ENCODE measurements at regions not wholly inside any gene's neighbourhood (a gene's known extent, or its start where the extent isn't known, plus 50 kb on each side); places are given as distances from the start of the nearest gene placed in this dataset.

DNA sequence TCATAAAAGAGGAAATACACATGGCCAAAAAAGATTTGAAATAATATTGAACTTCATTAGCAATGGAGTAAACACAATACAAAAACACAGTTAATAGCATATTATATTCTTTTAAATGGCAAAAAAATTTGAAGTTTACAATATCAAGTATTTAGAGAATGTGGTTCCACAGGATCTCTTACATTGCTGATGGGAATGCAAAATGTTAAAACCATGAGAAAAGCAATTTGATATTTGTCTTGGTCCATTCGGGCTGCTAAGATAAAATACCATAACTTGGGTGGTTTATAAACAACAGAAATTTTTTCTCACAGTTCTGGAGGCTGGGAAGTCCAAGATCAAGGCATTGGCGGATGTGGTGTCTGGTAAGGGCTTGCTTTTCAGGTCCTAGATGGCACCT is 154.0 kb upstream of the PLN start:
- H3K4me1 ChIP-seq (ENCODE audit: control insufficient read depth, insufficient read depth, low read length) = no peaks in the 10 kb centered on the region
- DNase-seq (ENCODE audit: low read depth, low spot score) = no peak
- no peak overlapping the region for H3K4me3 ChIP-seq (ENCODE audit: low read length)
- no peaks in the 10 kb centered on the region for H3K36me3 ChIP-seq (ENCODE audit: control insufficient read depth, insufficient read depth, low read length)
- no CpG with 5 or more reads among the region's 2 CpGs for WGBS (ENCODE audit: insufficient coverage, insufficient read length)
- no peak overlapping the region for H3K27ac ChIP-seq (ENCODE audit: low read length)
- H3K9me3 ChIP-seq (ENCODE audit: control insufficient read depth, insufficient read depth, low read length) = no peaks in the 10 kb centered on the region
- no peaks in the 10 kb centered on the region for H3K27me3 ChIP-seq (ENCODE audit: control insufficient read depth, insufficient read depth, low read length)

DNA sequence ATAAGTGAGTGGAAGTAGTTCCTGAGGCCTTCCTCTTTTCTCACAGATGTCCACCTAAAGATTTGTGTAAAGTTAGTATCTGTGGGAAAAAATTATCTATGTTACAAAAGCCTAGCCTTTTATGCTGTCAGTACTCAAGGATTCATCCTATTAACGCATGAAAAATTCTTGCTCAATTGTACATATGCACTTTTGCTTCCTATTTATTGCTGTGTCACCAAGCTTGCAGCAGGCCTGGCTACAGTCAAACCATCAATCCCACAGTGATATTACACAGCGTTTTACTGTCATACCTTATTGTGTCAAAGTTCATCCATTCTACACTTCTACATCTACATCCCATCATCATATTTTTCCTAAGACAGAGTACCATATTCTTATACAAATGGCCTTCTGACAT is 151.1 kb upstream of the PLN start:
- WGBS (ENCODE audit: insufficient coverage, insufficient read length) = no CpG with 5 or more reads among the region's 2 CpGs
- no peaks in the 10 kb centered on the region for H3K36me3 ChIP-seq (ENCODE audit: control insufficient read depth, insufficient read depth, low read length)
- no peaks in the 10 kb centered on the region for H3K27me3 ChIP-seq (ENCODE audit: control insufficient read depth, insufficient read depth, low read length)

DNA sequence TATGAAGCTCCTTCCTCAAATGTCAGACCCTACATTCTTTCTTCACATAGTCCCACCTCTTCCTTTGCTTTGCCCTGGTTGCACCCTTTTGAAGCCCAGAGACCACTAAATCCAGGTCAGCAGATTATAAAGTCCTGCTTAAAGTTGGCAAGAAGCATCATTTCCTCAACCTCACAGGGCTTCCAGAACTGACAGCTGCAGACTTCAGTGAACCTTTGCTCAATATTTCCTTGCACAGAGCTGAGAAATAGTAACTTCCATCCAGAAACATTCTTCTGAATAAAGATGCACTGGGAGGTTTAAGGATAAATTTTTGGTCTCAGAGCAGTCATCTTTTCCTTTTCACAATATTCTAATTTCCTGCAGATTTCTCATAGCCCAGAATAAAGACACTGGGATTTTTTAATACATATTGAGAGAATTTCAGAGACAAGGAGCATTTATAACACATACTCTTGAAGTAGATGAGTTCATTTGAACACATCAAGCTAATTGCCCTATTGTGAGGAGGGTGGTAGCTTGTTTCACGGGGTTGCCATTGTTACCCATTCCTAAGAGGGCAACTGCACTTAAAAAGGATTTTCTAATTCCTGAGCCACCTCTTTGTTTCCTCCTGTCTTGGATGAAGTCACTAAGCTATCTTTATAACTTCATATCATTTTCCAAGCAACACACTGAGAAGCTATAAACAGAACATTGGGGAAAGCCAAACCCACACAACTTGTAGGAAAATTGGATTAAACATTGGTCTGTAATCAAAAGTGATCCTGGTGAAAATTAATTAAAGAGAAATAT is 150.2 kb upstream of the PLN start:
- no CpG with 5 or more reads among the region's 1 CpG for WGBS (ENCODE audit: insufficient coverage, insufficient read length)
- Histone ChIP-seq H3K4me1 (ENCODE audit: control insufficient read depth, insufficient read depth, low read length) (no peaks in the 10 kb centered on the region), H3K9me3 (ENCODE audit: control insufficient read depth, insufficient read depth, low read length) (no peaks in the 10 kb centered on the region), H3K4me3 (ENCODE audit: low read length) (no peak overlapping the region), H3K27me3 (ENCODE audit: control insufficient read depth, insufficient read depth, low read length) (no peaks in the 10 kb centered on the region), H3K27ac (ENCODE audit: low read length) (no peak overlapping the region), H3K36me3 (ENCODE audit: control insufficient read depth, insufficient read depth, low read length) (no peaks in the 10 kb centered on the region)
- no peak for DNase-seq (ENCODE audit: low read depth, low spot score)

More for the DNA sequence above, 151.1 kb upstream of the PLN start:
- DNase-seq (ENCODE audit: low read depth, low spot score) = no peak
- Histone ChIP-seq H3K9me3 (ENCODE audit: control insufficient read depth, insufficient read depth, low read length) (no peaks in the 10 kb centered on the region), H3K4me3 (ENCODE audit: low read length) (no peak overlapping the region), H3K27ac (ENCODE audit: low read length) (no peak overlapping the region), H3K4me1 (ENCODE audit: control insufficient read depth, insufficient read depth, low read length) (no peaks in the 10 kb centered on the region)

GRCh38 chr6:118400098-118400497 is 148.0 kb upstream of the PLN start:
- no peaks in the 10 kb centered on the region for H3K9me3 ChIP-seq (ENCODE audit: control insufficient read depth, insufficient read depth, low read length)
- no peak for DNase-seq (ENCODE audit: low read depth, low spot score)
- no peaks in the 10 kb centered on the region for H3K4me1 ChIP-seq (ENCODE audit: control insufficient read depth, insufficient read depth, low read length)
- no peaks in the 10 kb centered on the region for H3K27me3 ChIP-seq (ENCODE audit: control insufficient read depth, insufficient read depth, low read length)
- H3K4me3 ChIP-seq (ENCODE audit: low read length) = no peak overlapping the region
- no CpG with 5 or more reads among the region's 1 CpG for WGBS (ENCODE audit: insufficient coverage, insufficient read length)
- H3K27ac ChIP-seq (ENCODE audit: low read length) = no peak overlapping the region
- H3K36me3 ChIP-seq (ENCODE audit: control insufficient read depth, insufficient read depth, low read length) = no peaks in the 10 kb centered on the region

DNA sequence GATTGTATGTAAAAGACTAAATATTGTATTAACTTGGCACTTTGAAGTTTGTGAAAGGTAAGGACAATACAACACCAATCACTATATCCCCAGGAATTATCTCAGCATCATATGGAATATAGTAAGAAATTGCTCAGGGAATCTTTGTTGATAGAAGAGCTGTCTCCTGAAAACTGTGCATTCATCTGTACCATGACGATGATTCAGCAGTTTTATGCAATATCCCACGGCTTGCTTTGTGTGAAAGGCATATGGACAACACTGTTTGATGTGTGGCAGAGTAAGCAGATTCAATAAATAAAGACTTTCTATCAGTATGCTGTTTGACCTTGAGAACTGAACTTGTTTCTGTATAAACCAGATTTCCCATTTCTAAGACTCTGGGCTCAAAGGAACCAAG is 147.5 kb upstream of the PLN start:
- DNase-seq (ENCODE audit: low read depth, low spot score) = no peak
- Histone ChIP-seq H3K27me3 (ENCODE audit: control insufficient read depth, insufficient read depth, low read length) (no peaks in the 10 kb centered on the region), H3K27ac (ENCODE audit: low read length) (no peak overlapping the region), H3K36me3 (ENCODE audit: control insufficient read depth, insufficient read depth, low read length) (no peaks in the 10 kb centered on the region), H3K4me1 (ENCODE audit: control insufficient read depth, insufficient read depth, low read length) (no peaks in the 10 kb centered on the region), H3K9me3 (ENCODE audit: control insufficient read depth, insufficient read depth, low read length) (no peaks in the 10 kb centered on the region), H3K4me3 (ENCODE audit: low read length) (no peak overlapping the region)
- WGBS (ENCODE audit: insufficient coverage, insufficient read length) = no CpG with 5 or more reads among the region's 2 CpGs

GRCh38 chr6:118401325-118401975 is 146.6 kb upstream of the PLN start:
- WGBS (ENCODE audit: insufficient coverage, insufficient read length) = no CpG with 5 or more reads among the region's 3 CpGs
- H3K4me3 ChIP-seq (ENCODE audit: low read length) = no peak overlapping the region
- no peaks in the 10 kb centered on the region for H3K9me3 ChIP-seq (ENCODE audit: control insufficient read depth, insufficient read depth, low read length)
- no peaks in the 10 kb centered on the region for H3K36me3 ChIP-seq (ENCODE audit: control insufficient read depth, insufficient read depth, low read length)
- no peak for DNase-seq (ENCODE audit: low read depth, low spot score)
- H3K27me3 ChIP-seq (ENCODE audit: control insufficient read depth, insufficient read depth, low read length) = no peaks in the 10 kb centered on the region
- H3K4me1 ChIP-seq (ENCODE audit: control insufficient read depth, insufficient read depth, low read length) = no peaks in the 10 kb centered on the region
- no peak overlapping the region for H3K27ac ChIP-seq (ENCODE audit: low read length)

GRCh38 chr6:118403036-118403435 is 145.1 kb upstream of the PLN start:
- no CpG with 5 or more reads among the region's 3 CpGs for WGBS (ENCODE audit: insufficient coverage, insufficient read length)
- H3K27ac ChIP-seq (ENCODE audit: low read length) = no peak overlapping the region
- H3K36me3 ChIP-seq (ENCODE audit: control insufficient read depth, insufficient read depth, low read length) = no peaks in the 10 kb centered on the region
- H3K9me3 ChIP-seq (ENCODE audit: control insufficient read depth, insufficient read depth, low read length) = no peaks in the 10 kb centered on the region
- DNase-seq (ENCODE audit: low read depth, low spot score) = no peak
- H3K4me1 ChIP-seq (ENCODE audit: control insufficient read depth, insufficient read depth, low read length) = no peaks in the 10 kb centered on the region
- no peak overlapping the region for H3K4me3 ChIP-seq (ENCODE audit: low read length)
- no peaks in the 10 kb centered on the region for H3K27me3 ChIP-seq (ENCODE audit: control insufficient read depth, insufficient read depth, low read length)

GRCh38 chr6:118408863-118409262 is 139.2 kb upstream of the PLN start:
- no peaks in the 10 kb centered on the region for H3K9me3 ChIP-seq (ENCODE audit: control insufficient read depth, insufficient read depth, low read length)
- no peaks in the 10 kb centered on the region for H3K27me3 ChIP-seq (ENCODE audit: control insufficient read depth, insufficient read depth, low read length)
- H3K4me1 ChIP-seq (ENCODE audit: control insufficient read depth, insufficient read depth, low read length) = no peaks in the 10 kb centered on the region
- H3K27ac ChIP-seq (ENCODE audit: low read length) = no peak overlapping the region
- WGBS (ENCODE audit: insufficient coverage, insufficient read length) = no CpG with 5 or more reads among the region's 5 CpGs
- DNase-seq (ENCODE audit: low read depth, low spot score) = no peak
- no peak overlapping the region for H3K4me3 ChIP-seq (ENCODE audit: low read length)
- H3K36me3 ChIP-seq (ENCODE audit: control insufficient read depth, insufficient read depth, low read length) = no peaks in the 10 kb centered on the region

DNA sequence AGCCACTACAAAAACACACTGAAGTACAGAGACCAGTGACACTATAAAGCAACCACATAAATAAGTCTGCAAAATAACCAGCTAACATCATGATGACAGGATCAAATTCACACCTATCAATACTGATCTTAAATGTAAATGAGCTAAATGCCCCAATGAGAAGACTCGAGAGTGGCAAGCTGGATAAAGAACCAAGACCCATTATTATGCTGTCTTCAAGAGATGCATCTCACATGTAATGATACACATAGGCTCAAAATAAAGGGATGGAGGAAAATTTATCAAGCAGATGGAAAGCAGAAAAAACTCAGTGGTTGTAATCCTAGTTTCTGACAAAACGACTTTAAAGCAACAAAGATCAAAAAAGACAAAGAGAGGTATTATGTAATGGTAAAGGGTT is 138.1 kb upstream of the PLN start:
- Histone ChIP-seq H3K4me3 (ENCODE audit: low read length) (no peak overlapping the region), H3K4me1 (ENCODE audit: control insufficient read depth, insufficient read depth, low read length) (no peaks in the 10 kb centered on the region), H3K9me3 (ENCODE audit: control insufficient read depth, insufficient read depth, low read length) (no peaks in the 10 kb centered on the region), H3K27ac (ENCODE audit: low read length) (no peak overlapping the region), H3K36me3 (ENCODE audit: control insufficient read depth, insufficient read depth, low read length) (no peaks in the 10 kb centered on the region), H3K27me3 (ENCODE audit: control insufficient read depth, insufficient read depth, low read length) (no peaks in the 10 kb centered on the region)
- no peak for DNase-seq (ENCODE audit: low read depth, low spot score)
- WGBS (ENCODE audit: insufficient coverage, insufficient read length) = no CpG with 5 or more reads among the region's 2 CpGs

Data from iPS DF 6.9 (cell line).